Type B pancreatic cell (in vitro differentiated cells): ENCODE measurements at regions not wholly inside any gene's neighbourhood (a gene's known extent, or its start where the extent isn't known, plus 50 kb on each side); places are given as distances from the start of the nearest gene placed in this dataset.

ENCODE experiments used
- DNase-seq: peaks from one replicate; pipeline ENCODE4 v3.0.0; 2021; ENCODE audit warnings: mixed read lengths; ENCODE audit not compliant: unreplicated experiment; ENCODE audit errors: extremely low spot score
- H3K27ac Mint-ChIP-seq: 2 replicates; pipeline ENCODE4 v1.8.0; 2021; ENCODE audit warnings: mild to moderate bottlenecking, mixed read lengths
- H3K27me3 Mint-ChIP-seq: 2 replicates; pipeline ENCODE4 v1.8.0; 2021; ENCODE audit warnings: mixed read lengths
- H3K36me3 Mint-ChIP-seq: 2 replicates; pipeline ENCODE4 v1.8.0; 2021; ENCODE audit warnings: mixed read lengths
- H3K4me1 Mint-ChIP-seq: one replicate; pipeline ENCODE4 v1.8.0; 2021; ENCODE audit warnings: mixed read lengths; ENCODE audit not compliant: unreplicated experiment
- H3K4me3 Mint-ChIP-seq: 2 replicates; pipeline ENCODE4 v1.8.0; 2021; ENCODE audit warnings: mild to moderate bottlenecking, mixed read lengths
- H3K9me3 Mint-ChIP-seq: 2 replicates; pipeline ENCODE4 v1.8.0; 2021; ENCODE audit warnings: mixed read lengths
- TF ChIP-seq, protein P1 (sequence below): fragments of 200-600 bp; sonication (generic); conservative IDR thresholded peaks from 2 replicates; pipeline ENCODE4 v1.5.0; 2021; ENCODE audit warnings: antibody characterized with exemption, mild to moderate bottlenecking

DNA sequence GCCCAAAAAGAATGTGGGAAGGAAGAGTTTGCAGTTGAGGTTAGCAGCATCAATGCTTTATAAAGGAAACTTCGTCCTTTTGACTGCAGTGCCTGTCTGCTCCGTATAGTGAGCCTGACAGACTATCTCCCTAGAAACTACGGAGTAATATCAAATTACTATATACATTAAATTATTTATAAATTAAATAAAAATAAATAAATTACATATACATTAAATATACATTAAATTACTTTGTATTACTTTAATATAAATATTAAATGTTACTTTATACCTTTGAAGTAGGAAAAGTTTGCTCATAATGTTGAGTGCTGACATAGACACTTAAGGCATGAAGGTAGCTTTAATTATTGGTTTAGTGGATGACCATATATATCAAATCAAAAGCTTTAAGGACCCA, 165.2 kb downstream of the IL15 start:
- Mint-ChIP-seq H3K36me3 (no peaks in the 10 kb centered on the region), H3K27ac (no peak overlapping the region), H3K9me3 (no peaks in the 10 kb centered on the region), H3K4me1 (no peaks in the 10 kb centered on the region), H3K4me3 (no peak overlapping the region), H3K27me3 (no peaks in the 10 kb centered on the region)
- DNase-seq, result no peak
- TF ChIP-seq, protein P1, sequence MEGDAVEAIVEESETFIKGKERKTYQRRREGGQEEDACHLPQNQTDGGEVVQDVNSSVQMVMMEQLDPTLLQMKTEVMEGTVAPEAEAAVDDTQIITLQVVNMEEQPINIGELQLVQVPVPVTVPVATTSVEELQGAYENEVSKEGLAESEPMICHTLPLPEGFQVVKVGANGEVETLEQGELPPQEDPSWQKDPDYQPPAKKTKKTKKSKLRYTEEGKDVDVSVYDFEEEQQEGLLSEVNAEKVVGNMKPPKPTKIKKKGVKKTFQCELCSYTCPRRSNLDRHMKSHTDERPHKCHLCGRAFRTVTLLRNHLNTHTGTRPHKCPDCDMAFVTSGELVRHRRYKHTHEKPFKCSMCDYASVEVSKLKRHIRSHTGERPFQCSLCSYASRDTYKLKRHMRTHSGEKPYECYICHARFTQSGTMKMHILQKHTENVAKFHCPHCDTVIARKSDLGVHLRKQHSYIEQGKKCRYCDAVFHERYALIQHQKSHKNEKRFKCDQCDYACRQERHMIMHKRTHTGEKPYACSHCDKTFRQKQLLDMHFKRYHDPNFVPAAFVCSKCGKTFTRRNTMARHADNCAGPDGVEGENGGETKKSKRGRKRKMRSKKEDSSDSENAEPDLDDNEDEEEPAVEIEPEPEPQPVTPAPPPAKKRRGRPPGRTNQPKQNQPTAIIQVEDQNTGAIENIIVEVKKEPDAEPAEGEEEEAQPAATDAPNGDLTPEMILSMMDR, result no peak

DNA sequence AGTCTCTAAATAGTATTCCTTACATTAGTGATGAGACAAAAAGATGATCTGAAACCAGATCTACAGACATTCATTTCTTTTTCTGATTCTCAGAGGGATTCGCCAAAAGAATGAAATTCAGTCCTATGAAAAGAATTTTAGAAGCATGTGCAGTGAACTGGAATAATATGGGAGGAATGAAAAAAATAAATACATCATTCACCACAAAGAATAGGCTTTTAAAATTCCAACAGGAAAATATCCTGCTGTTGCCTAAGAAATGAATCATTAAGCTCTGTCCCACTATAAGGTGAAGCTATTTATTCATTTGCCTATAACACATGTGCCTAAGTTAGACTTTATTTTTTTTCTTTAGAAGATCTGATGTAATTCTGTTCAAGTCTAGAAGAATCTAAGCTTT, 165.9 kb downstream of the IL15 start:
- TF ChIP-seq, protein P1, result no peak
- Mint-ChIP-seq H3K9me3 (no peaks in the 10 kb centered on the region), H3K27me3 (no peaks in the 10 kb centered on the region), H3K4me3 (no peak overlapping the region), H3K27ac (no peak overlapping the region), H3K4me1 (no peaks in the 10 kb centered on the region), H3K36me3 (no peaks in the 10 kb centered on the region)
- no peak for DNase-seq

DNA sequence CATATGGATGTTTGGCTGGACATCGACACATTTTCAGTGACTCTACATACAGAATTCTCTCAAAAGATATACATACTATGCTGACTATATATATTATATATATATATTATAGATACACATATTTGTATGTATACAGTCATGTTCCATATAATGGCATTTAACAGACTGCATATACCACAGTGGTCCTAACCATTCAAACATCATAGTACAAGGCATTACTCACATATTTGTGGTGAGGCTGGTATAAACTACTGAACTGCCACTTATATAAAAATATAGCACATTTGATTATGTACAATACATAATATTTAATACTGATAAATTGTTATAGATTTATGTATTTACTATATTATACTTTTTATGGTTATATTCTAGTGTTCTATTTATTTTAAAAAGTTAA, 168.5 kb downstream of the IL15 start:
- no peaks in the 10 kb centered on the region for H3K27me3 Mint-ChIP-seq
- TF ChIP-seq, protein P1, result no peak
- no peaks in the 10 kb centered on the region for H3K4me1 Mint-ChIP-seq
- no peak overlapping the region for H3K4me3 Mint-ChIP-seq
- no peaks in the 10 kb centered on the region for H3K36me3 Mint-ChIP-seq
- no peak for DNase-seq
- H3K27ac Mint-ChIP-seq, result no peak overlapping the region
- no peaks in the 10 kb centered on the region for H3K9me3 Mint-ChIP-seq

DNA sequence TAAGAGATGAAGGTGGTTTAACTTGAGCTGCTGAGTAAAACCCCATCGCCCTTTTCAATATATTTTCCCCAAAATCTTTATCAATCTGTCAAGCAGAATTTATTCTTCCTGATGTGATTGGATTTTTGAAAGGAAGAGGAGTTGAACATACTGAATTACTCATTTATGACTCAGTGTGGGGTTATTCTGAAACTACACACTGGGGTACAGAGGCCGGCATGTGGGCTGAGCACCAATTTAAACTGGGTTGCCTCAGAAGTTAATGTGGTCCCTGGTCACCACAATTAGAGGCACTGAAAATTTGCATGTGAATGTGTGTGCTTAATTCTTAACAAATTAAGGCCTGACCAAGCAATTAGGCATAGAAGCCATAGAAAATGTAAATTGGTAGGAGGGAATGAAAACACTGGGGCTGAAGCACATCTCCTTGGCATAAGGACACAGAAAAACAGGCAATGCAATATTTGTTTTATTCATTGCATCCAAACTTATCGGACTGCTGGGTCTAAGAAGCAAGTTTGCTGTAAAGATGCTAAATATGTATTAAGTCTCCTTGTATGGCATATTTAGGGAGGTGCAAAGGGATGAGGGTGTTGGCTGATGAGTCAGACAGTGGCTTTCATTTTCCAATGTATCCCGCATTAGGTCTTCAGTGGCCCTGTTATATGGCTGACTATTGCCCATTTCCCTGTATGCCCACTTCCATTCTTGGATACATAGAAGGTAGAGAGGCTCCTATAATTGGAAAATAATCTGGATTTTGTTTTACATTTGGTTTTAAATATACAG, 170.9 kb downstream of the IL15 start:
- Mint-ChIP-seq H3K27ac (peak overlapping the region; percentile 21), H3K4me1 (no peaks in the 10 kb centered on the region), H3K4me3 (no peak overlapping the region), H3K9me3 (no peaks in the 10 kb centered on the region), H3K27me3 (no peaks in the 10 kb centered on the region), H3K36me3 (no peaks in the 10 kb centered on the region)
- TF ChIP-seq, protein P1, result no peak
- DNase-seq, result no peak

DNA sequence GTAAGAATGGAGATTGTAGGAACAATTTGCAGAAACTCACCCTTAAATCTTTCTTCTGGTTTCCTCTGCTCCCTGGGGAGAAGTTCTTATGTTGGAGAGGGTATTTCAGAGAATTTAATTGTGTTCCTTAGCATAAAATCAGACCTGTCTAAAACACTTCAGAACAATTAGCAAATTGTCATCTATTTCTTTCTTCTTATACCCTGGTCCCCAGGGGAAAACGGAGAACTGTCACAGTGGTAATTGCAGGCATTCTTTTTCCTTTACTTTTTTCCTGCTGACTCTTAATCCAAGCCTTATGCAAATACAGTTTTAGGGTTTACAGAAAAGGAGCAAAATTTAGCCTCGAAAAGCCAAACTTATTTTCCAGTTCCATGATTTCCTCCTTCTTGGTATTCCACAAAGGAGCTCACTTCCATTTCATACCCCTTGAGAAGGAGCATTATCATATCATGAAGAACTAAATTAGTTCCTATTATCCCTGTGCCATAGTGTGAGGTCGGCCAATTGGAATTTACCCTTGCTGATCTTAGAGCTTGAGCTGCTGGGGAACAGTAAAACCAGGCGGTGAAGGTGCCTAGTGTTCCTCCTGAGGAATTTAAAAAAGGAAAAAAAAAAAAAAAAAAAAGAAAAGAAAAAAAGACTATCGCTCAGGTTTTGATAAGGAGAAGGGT, 173.8 kb downstream of the IL15 start:
- Mint-ChIP-seq H3K4me1 (no peaks in the 10 kb centered on the region), H3K4me3 (no peak overlapping the region), H3K27me3 (no peaks in the 10 kb centered on the region), H3K27ac (no peak overlapping the region), H3K9me3 (no peaks in the 10 kb centered on the region), H3K36me3 (no peaks in the 10 kb centered on the region)
- TF ChIP-seq, protein P1, result no peak
- no peak for DNase-seq
